Limb (tissue), 2 donors: ENCODE measurements at regions not wholly inside any gene's neighbourhood (a gene's known extent, or its start where the extent isn't known, plus 50 kb on each side); places are given as distances from the start of the nearest gene placed in this dataset.

Experiments used
- DNase-seq, 2 donors: peaks; one replicate each; pipeline ENCODE4 v3.0.0-alpha.2; 2016; ENCODE audit errors: extremely low spot score in 2 of 2

GRCh38 chr5:56624751-56625150 lies 190.6 kb upstream of the MAP3K1 start:
- no peak for DNase-seq

- DNase-seq: no peak
Measured at GRCh38 chr5:56622141-56622540, 193.2 kb upstream of the MAP3K1 start.

- no peak for DNase-seq
Measured at GRCh38 chr5:56620903-56621677, 194.3 kb upstream of the MAP3K1 start.

- DNase-seq: no peak
Measured at GRCh38 chr5:56617998-56618397, 197.4 kb upstream of the MAP3K1 start.

GRCh38 chr5:56616454-56617160 lies 198.7 kb upstream of the MAP3K1 start:
- DNase-seq: no peak

- DNase-seq: peak in 1 of 2 donors; percentile 56
Measured at GRCh38 chr5:56615361-56616153, 199.8 kb upstream of the MAP3K1 start.

- no peak for DNase-seq
Measured at GRCh38 chr5:56612759-56613158, 202.6 kb upstream of the MAP3K1 start.

- no peak for DNase-seq
Measured at GRCh38 chr5:56612353-56612752, 203.0 kb upstream of the MAP3K1 start.

GRCh38 chr5:56610093-56610698 lies 205.2 kb upstream of the MAP3K1 start:
- no peak for DNase-seq

- DNase-seq: no peak
Measured at GRCh38 chr5:56608217-56608925, 207.0 kb upstream of the MAP3K1 start.

- no peak for DNase-seq
Measured at GRCh38 chr5:56607551-56607950, 207.8 kb upstream of the MAP3K1 start.

GRCh38 chr5:56607074-56607473 lies 208.3 kb upstream of the MAP3K1 start:
- DNase-seq: peak in 1 of 2 donors; percentile 54

GRCh38 chr5:56606192-56606591 lies 209.2 kb upstream of the MAP3K1 start:
- no peak for DNase-seq

- no peak for DNase-seq
Measured at GRCh38 chr5:56605231-56605630, 210.1 kb upstream of the MAP3K1 start.

GRCh38 chr5:56601641-56602071 lies 213.7 kb upstream of the MAP3K1 start:
- DNase-seq: no peak

- no peak for DNase-seq
Measured at GRCh38 chr5:56598941-56599340, 216.4 kb upstream of the MAP3K1 start.

- DNase-seq: no peak
Measured at GRCh38 chr5:56596155-56596554, 219.2 kb upstream of the MAP3K1 start.

- no peak for DNase-seq
Measured at GRCh38 chr5:56595566-56595965, 219.8 kb upstream of the MAP3K1 start.

GRCh38 chr5:56594792-56595191 lies 220.6 kb upstream of the MAP3K1 start:
- DNase-seq: no peak

GRCh38 chr5:56591081-56591480 lies 224.3 kb upstream of the MAP3K1 start:
- no peak for DNase-seq

GRCh38 chr5:56589481-56589860 lies 225.9 kb upstream of the MAP3K1 start:
- no peak for DNase-seq
